ENCODE measurements at regions not wholly inside any gene's neighbourhood (a gene's known extent, or its start where the extent isn't known, plus 50 kb on each side); places are given as distances from the start of the nearest gene placed in this dataset.

DNA sequence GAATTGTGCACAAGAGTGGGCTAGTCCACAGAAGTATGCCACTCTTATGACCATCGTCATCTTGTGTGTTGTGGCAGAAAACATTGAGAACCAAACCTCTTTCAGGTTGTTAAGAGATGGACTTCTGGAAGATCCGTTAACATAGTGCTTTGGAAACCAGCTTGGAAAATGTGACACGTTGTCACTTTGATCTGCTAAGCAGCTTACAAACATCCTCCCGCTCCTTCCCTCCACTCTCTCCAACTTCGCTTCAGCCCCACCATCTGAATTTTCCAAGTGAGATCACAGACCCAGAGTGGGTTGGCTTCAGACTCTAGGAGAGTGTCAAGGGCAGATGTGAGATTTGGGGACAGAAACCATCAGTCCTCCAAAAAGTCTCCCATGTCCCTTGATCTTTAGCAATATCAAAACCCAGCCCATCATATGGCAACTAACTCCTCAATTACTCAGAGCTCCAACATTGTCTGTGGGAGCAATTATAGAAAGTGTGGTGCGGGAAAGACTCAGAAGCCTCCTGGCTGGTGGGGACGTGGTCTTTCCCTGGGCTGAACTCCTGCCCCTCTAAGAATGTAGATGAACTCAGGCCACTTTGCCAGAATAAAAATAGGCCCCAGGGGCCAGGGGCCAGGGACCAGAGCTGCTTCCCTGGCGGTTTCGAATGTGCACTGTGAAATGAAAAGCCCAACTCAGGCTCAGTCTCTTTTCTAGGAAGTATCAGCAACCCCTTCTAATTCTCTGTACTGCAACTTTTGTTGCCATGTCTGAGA lies 129.5 kb downstream of the SLC38A6 start:
- DNase-seq (ENCODE audit: low spot score in 2 of 2, unreplicated experiment in 2 of 2), result no peak
- H3K9me3 Mint-ChIP-seq, result peaks cover 19% of the 10 kb centered on the region
- H3K27ac Mint-ChIP-seq, result no peak overlapping the region
- no peaks in the 10 kb centered on the region for H3K4me1 Mint-ChIP-seq
- no peak overlapping the region for H3K4me3 Mint-ChIP-seq
- peaks cover 15% of the 10 kb centered on the region for H3K36me3 Mint-ChIP-seq
- peaks cover 4% of the 10 kb centered on the region for H3K27me3 Mint-ChIP-seq (ENCODE audit: low read depth)
- TF ChIP-seq, protein P1, sequence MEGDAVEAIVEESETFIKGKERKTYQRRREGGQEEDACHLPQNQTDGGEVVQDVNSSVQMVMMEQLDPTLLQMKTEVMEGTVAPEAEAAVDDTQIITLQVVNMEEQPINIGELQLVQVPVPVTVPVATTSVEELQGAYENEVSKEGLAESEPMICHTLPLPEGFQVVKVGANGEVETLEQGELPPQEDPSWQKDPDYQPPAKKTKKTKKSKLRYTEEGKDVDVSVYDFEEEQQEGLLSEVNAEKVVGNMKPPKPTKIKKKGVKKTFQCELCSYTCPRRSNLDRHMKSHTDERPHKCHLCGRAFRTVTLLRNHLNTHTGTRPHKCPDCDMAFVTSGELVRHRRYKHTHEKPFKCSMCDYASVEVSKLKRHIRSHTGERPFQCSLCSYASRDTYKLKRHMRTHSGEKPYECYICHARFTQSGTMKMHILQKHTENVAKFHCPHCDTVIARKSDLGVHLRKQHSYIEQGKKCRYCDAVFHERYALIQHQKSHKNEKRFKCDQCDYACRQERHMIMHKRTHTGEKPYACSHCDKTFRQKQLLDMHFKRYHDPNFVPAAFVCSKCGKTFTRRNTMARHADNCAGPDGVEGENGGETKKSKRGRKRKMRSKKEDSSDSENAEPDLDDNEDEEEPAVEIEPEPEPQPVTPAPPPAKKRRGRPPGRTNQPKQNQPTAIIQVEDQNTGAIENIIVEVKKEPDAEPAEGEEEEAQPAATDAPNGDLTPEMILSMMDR (IDR thresholded peaks at IDR 0.05; ENCODE audit: unreplicated experiment), result no peak

DNA sequence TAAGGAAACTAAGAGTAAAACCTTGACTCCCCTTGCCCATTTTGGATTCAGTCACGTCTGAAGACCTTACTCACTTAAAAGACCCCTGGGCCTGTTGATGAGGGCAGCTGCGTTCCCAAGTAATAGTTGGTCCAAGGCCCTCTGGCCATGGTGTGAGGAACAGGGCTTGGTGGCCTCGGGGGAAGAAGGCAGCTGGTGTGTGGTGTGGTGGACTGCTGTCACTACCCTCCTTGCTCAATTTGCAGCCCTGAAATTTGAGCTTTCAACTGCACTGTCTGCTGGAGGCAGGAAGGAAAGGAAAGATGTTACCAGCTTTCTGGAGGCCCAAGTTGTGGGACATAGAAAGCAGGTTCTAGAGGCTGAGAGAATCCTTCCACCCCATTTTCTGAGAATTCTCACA lies 128.2 kb downstream of the SLC38A6 start:
- TF ChIP-seq, protein P1 (IDR thresholded peaks at IDR 0.05; ENCODE audit: unreplicated experiment), result no peak
- Mint-ChIP-seq H3K9me3 (peaks cover 7% of the 10 kb centered on the region), H3K27me3 (ENCODE audit: low read depth) (peaks cover 4% of the 10 kb centered on the region), H3K4me3 (no peak overlapping the region), H3K4me1 (peaks cover 2% of the 10 kb centered on the region), H3K27ac (no peak overlapping the region), H3K36me3 (peaks cover 5% of the 10 kb centered on the region)
- DNase-seq (ENCODE audit: low spot score in 2 of 2, unreplicated experiment in 2 of 2), result no peak

DNA sequence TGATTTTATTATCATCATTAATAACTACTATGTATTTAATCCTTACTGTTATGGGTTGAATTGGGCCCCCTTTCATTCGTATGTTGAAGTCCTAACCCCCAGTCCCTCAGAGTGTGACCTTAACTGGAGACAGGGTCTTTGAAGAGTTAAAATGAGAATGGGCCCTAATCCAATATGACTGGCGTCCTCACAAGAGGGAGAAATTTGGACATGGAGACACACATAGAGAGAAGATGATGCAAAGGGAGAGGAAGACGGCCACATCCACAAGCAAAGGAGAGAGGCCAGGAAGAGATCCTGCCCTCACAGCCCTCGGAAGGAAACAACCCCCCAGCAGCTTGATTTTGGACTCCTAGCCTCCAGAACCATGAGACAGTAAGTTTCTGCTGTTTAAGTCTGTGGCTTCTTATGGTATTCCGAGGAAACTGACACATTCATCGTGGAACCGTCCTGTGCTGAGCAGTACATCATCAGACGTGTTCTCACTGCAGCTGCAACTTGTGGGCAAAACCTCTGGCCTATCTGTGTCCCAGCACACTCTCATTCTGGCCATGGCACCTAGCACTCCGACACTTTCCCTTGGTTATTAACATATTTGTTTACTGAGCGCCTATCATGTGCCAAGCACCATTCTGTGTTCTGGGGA lies 127.6 kb downstream of the SLC38A6 start:
- H3K27ac Mint-ChIP-seq, result no peak overlapping the region
- H3K4me1 Mint-ChIP-seq, result peaks cover 8% of the 10 kb centered on the region
- H3K36me3 Mint-ChIP-seq, result no peaks in the 10 kb centered on the region
- H3K27me3 Mint-ChIP-seq (ENCODE audit: low read depth), result peaks cover 4% of the 10 kb centered on the region
- H3K9me3 Mint-ChIP-seq, result peaks cover under 1% of the 10 kb centered on the region
- TF ChIP-seq, protein P1 (IDR thresholded peaks at IDR 0.05; ENCODE audit: unreplicated experiment), result no peak
- no peak for DNase-seq (ENCODE audit: low spot score in 2 of 2, unreplicated experiment in 2 of 2)
- H3K4me3 Mint-ChIP-seq, result no peak overlapping the region

DNA sequence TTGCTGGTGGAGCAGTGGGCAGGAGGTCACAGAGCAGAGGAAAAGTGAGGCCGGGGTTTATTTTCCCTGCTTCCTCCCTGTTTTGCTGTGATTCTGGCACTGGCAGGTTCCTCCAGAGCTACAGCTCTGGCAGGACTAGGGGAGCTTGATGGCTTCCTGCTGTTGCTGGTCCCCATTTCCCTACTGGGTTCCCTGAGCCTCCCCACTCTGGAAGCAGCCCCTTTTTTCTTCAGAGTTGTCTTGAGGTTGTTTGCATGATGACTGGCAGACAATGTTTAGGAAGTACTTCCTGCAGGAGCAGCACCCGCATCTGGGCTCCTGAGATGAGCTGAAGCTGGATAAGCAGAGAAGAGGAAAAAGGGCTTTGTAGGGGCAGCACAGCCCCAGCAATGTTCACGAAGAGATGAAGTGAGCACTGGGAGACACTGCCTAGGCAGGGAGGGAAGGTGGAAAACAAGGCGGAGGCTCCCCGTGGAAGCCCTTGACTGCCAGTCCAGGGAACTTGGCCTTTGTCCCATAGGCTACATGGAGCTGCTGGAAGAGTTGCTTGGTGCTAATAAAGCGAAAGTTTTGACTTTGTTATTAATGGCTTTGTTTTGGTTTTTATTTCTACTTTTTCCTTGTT lies 126.9 kb downstream of the SLC38A6 start:
- TF ChIP-seq, protein P1 (IDR thresholded peaks at IDR 0.05; ENCODE audit: unreplicated experiment), result no peak
- no peak for DNase-seq (ENCODE audit: low spot score in 2 of 2, unreplicated experiment in 2 of 2)
- Mint-ChIP-seq H3K4me1 (peaks cover 15% of the 10 kb centered on the region), H3K27me3 (ENCODE audit: low read depth) (peaks cover 4% of the 10 kb centered on the region), H3K9me3 (no peaks in the 10 kb centered on the region), H3K27ac (no peak overlapping the region), H3K4me3 (no peak overlapping the region), H3K36me3 (no peaks in the 10 kb centered on the region)

DNA sequence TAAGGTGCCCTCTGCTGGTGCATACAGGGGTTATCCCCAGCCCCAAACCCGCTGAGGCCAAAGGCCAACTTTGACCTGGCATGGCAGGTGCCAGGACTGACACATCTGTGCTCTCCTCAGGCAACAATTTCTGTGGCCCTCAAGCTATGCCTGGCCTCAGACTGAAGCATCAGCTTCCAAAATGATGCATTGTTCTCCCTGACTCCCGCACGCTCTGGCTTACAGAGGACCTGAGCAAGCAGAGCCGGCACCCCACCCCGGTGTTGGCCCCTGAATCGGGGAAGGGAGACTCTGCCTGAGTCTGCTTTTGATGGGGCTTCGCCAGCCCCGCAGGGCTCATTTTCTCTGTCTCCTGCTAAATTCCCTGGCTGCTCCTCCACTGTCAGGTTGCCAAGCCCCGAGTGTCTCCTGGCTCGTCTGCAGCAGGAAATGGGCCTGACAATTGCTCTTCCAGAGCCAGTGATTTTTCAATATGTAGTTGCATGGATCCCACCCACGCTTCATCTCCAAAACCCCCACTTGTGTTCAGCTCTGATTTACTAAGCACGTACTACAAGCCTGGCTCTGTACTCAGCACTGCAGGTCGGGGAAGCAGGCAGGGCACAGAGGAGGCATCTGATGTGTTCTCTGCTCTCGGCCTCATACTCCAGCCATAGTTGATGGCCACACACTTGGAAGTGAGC lies 126.1 kb downstream of the SLC38A6 start:
- TF ChIP-seq, protein P1 (IDR thresholded peaks at IDR 0.05; ENCODE audit: unreplicated experiment), result no peak
- H3K4me1 Mint-ChIP-seq, result peaks cover 24% of the 10 kb centered on the region
- no peak for DNase-seq (ENCODE audit: low spot score in 2 of 2, unreplicated experiment in 2 of 2)
- H3K4me3 Mint-ChIP-seq, result no peak overlapping the region
- H3K9me3 Mint-ChIP-seq, result no peaks in the 10 kb centered on the region
- no peaks in the 10 kb centered on the region for H3K36me3 Mint-ChIP-seq
- H3K27me3 Mint-ChIP-seq (ENCODE audit: low read depth), result peaks cover 4% of the 10 kb centered on the region
- no peak overlapping the region for H3K27ac Mint-ChIP-seq
